ENCODE measurements at regions not wholly inside any gene's neighbourhood (a gene's known extent, or its start where the extent isn't known, plus 50 kb on each side); places are given as distances from the start of the nearest gene placed in this dataset.

DNA sequence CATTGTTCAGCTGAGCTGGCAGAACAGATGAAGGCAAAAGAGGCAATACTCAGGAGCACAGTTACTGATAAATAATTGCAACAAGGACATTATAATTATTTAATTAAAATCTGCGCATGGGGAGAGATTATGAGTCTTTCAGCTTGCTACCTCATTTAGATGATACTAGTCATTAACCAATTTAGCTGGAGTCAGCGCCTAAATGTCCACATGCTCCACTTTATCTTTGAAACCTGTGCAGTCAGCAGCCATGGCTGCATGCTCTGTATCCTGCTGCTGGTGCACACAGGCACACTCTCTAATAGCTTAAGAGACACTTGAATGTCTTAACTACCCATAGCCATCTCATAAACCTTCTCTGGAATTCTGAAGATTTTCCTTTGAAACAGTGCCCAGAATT is 196.8 kb downstream of the PPP1R3A start:
- H3K4me3 ChIP-seq, result no peak overlapping the region
- in situ Hi-C loops (cut with MboI) (no loop called here), intact Hi-C loops (cut with micrococcal nuclease; ENCODE audit: unreplicated experiment) (no loop called here)
- no peaks in the 10 kb centered on the region for H3K4me1 ChIP-seq (ENCODE audit: control insufficient read depth, insufficient read depth, low read length)
- no peak overlapping the region for H3K4me2 ChIP-seq (ENCODE audit: control insufficient read depth, insufficient read depth)
- no peaks in the 10 kb centered on the region for H3K9me3 ChIP-seq (replicated peaks; ENCODE audit: control insufficient read depth, insufficient read depth, low read length)
- no peaks in the 10 kb centered on the region for H3K36me3 ChIP-seq (ENCODE audit: control insufficient read depth in 2 of 2, insufficient read depth in 2 of 2, low read length in 1 of 2)
- H3K27me3 ChIP-seq (replicated peaks in 1 of 2; ENCODE audit: control insufficient read depth in 2 of 2, insufficient read depth in 2 of 2, low read length in 1 of 2), result no peaks in the 10 kb centered on the region
- 46% methylated on average over 2 of the region's 2 CpGs for WGBS (ENCODE audit: insufficient coverage, insufficient replicate concordance, low lambda C conversion rate, missing lambda C conversion rate)
- TF ChIP-seq GATAD2B (conservative IDR thresholded peaks at IDR 0.05; ENCODE audit: low read depth), result no peak
- TF ChIP-seq, protein P1, sequence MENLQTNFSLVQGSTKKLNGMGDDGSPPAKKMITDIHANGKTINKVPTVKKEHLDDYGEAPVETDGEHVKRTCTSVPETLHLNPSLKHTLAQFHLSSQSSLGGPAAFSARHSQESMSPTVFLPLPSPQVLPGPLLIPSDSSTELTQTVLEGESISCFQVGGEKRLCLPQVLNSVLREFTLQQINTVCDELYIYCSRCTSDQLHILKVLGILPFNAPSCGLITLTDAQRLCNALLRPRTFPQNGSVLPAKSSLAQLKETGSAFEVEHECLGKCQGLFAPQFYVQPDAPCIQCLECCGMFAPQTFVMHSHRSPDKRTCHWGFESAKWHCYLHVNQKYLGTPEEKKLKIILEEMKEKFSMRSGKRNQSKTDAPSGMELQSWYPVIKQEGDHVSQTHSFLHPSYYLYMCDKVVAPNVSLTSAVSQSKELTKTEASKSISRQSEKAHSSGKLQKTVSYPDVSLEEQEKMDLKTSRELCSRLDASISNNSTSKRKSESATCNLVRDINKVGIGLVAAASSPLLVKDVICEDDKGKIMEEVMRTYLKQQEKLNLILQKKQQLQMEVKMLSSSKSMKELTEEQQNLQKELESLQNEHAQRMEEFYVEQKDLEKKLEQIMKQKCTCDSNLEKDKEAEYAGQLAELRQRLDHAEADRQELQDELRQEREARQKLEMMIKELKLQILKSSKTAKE (IDR thresholded peaks at IDR 0.05; ENCODE audit: low read depth, poor library complexity, severe bottlenecking), result no peak
- TF ChIP-seq, protein P2, sequence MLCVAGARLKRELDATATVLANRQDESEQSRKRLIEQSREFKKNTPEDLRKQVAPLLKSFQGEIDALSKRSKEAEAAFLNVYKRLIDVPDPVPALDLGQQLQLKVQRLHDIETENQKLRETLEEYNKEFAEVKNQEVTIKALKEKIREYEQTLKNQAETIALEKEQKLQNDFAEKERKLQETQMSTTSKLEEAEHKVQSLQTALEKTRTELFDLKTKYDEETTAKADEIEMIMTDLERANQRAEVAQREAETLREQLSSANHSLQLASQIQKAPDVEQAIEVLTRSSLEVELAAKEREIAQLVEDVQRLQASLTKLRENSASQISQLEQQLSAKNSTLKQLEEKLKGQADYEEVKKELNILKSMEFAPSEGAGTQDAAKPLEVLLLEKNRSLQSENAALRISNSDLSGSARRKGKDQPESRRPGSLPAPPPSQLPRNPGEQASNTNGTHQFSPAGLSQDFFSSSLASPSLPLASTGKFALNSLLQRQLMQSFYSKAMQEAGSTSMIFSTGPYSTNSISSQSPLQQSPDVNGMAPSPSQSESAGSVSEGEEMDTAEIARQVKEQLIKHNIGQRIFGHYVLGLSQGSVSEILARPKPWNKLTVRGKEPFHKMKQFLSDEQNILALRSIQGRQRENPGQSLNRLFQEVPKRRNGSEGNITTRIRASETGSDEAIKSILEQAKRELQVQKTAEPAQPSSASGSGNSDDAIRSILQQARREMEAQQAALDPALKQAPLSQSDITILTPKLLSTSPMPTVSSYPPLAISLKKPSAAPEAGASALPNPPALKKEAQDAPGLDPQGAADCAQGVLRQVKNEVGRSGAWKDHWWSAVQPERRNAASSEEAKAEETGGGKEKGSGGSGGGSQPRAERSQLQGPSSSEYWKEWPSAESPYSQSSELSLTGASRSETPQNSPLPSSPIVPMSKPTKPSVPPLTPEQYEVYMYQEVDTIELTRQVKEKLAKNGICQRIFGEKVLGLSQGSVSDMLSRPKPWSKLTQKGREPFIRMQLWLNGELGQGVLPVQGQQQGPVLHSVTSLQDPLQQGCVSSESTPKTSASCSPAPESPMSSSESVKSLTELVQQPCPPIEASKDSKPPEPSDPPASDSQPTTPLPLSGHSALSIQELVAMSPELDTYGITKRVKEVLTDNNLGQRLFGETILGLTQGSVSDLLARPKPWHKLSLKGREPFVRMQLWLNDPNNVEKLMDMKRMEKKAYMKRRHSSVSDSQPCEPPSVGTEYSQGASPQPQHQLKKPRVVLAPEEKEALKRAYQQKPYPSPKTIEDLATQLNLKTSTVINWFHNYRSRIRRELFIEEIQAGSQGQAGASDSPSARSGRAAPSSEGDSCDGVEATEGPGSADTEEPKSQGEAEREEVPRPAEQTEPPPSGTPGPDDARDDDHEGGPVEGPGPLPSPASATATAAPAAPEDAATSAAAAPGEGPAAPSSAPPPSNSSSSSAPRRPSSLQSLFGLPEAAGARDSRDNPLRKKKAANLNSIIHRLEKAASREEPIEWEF (IDR thresholded peaks at IDR 0.05; ENCODE audit: insufficient replicate concordance, low read depth, low read length), result no peak
- no peaks in the 10 kb centered on the region for H4K20me1 ChIP-seq (ENCODE audit: control insufficient read depth, insufficient read depth)
- no peak for DNase-seq (ENCODE audit: low read depth, low spot score)
- FAIRE-seq, result no peak
- H3K9ac ChIP-seq (ENCODE audit: control insufficient read depth, insufficient read depth, low read length), result no peak overlapping the region
- POLR2A ChIA-PET, result no interaction called here
- RAD21 ChIA-PET (ENCODE audit: unreplicated experiment), result no interaction called here
- CTCF ChIA-PET, result no interaction called here
- no TSS peak for BruUV-seq (replicated peaks)
- SMC1A ChIA-PET (ENCODE audit: uncharacterized antibody, unreplicated experiment), result no interaction called here
- H2AFZ ChIP-seq (ENCODE audit: control insufficient read depth, low read depth, low read length), result no peak overlapping the region
- H3K79me2 ChIP-seq (ENCODE audit: control insufficient read depth, insufficient read depth, low read length), result no peaks in the 10 kb centered on the region
- no peak overlapping the region for H3K27ac ChIP-seq (ENCODE audit: control insufficient read depth, insufficient read depth)
- ATAC-seq, result no peak
